ENCODE measurements at regions not wholly inside any gene's neighbourhood (a gene's known extent, or its start where the extent isn't known, plus 50 kb on each side); places are given as distances from the start of the nearest gene placed in this dataset.

DNA sequence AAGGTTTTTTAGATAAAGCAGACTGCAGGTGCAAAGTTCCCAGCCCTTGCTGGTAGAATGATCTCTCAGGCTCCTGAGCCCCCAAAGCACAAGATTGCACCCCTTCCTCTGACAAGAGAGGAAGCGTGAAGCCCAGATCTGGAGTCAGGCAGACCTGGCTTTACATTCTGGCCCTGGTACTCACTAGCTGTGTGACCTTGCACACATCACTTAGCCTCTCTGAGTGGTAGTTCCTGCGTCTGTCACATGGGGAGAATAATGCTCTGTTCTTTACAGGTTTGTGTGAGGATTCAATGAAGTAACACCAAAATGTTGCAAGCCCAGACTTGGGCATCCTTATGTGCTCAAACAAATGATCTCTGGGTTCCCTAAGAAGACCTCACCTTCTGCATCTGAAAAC, 141.5 kb downstream of the SMAD6 start:
- Histone ChIP-seq H3K14ac (ENCODE audit: low read length) (no peak overlapping the region), H2BK15ac (ENCODE audit: low read length) (no peak overlapping the region)

DNA sequence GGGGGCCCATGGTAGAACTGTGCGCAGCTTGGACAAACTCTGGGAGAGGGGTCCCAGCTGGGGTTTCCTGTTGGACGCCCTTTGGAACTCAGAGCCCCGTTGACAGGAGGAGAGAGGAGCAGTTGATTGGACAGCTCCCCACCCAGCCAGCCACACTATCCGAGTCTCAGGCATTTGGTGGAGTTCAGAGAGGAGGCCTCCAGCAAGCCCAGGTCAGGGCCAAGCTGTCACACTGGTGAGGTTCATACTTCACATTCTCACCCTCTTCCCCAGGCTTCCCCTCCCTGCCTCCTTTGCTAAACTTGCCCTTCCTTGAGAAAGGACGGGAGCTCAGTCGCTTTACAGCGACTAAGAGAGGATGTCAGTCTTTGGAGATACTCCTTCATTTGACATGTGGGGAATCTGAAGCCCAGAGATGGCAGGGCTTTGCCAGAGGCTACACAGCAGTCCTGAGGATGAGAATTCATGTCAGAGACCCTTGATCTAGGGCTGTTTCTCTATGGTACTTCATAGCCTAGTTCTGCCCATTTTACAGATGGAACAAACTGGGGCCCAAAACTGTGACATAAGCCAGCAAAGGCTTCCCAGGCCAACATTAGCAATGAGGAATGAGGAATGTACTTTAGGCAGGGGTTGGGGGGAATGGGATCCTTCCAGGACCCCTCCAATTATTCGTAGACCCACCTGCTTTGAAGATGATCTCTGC, 142.2 kb downstream of the SMAD6 start:
- Histone ChIP-seq H2BK120ac (ENCODE audit: low read depth, low read length) (no peak overlapping the region), H2AFZ (ENCODE audit: low read length) (no peak overlapping the region), H3K27ac (replicated peaks; ENCODE audit: low read length) (no peak overlapping the region), H4K91ac (ENCODE audit: low read depth, low read length, poor library complexity) (no peak overlapping the region), H4K8ac (ENCODE audit: low read depth, low read length) (no peak overlapping the region), H2AK5ac (ENCODE audit: low read depth, low read length) (peak overlapping the region; percentile 15), H3K4me3 (ENCODE audit: low read length in 2 of 2) (no peak overlapping the region), H3K9me3 (replicated peaks in 1 of 2; ENCODE audit: control insufficient read depth in 2 of 2, insufficient read depth in 1 of 2, low read depth in 1 of 2, low read length in 2 of 2) (no peaks in the 10 kb centered on the region), H2BK15ac (ENCODE audit: low read length) (no peak overlapping the region), H3K14ac (ENCODE audit: low read length) (no peak overlapping the region), H2BK12ac (ENCODE audit: low read length) (no peak overlapping the region), H2BK5ac (ENCODE audit: low read length) (no peak overlapping the region), H3K9ac (ENCODE audit: low read depth, low read length, poor library complexity) (no peak overlapping the region), H3K4me1 (ENCODE audit: control insufficient read depth in 2 of 2, insufficient read depth in 1 of 2, low read depth in 1 of 2, low read length in 2 of 2) (peaks cover 3 to 5% of the 10 kb centered on the region in 2 donors), H3K79me1 (ENCODE audit: low read depth, low read length) (no peaks in the 10 kb centered on the region), H3K23ac (ENCODE audit: low read depth, low read length, poor library complexity) (no peak overlapping the region), H3K4me2 (ENCODE audit: insufficient read depth, low read length, poor library complexity, severe bottlenecking) (no peak overlapping the region), H3K4ac (ENCODE audit: low read length) (no peak overlapping the region), H3K18ac (ENCODE audit: low read length) (no peak overlapping the region), H3K27me3 (ENCODE audit: control insufficient read depth in 3 of 3, insufficient read depth in 3 of 3, low read depth in 1 of 3, low read length in 3 of 3) (peaks cover 0 to 41% (median 28%) of the 10 kb centered on the region in 3 experiments), H3K36me3 (replicated peaks in 1 of 2; ENCODE audit: control insufficient read depth in 2 of 2, insufficient read depth in 2 of 2, low read length in 2 of 2) (no peaks in the 10 kb centered on the region)
- DNase-seq (ENCODE audit: low spot score) = no peak
- whole genome bisulfite sequencing, 2 donors (ENCODE audit: extremely low coverage in 2 of 2, insufficient read length in 2 of 2, insufficient replicate concordance in 1 of 2) = no CpG with 5 or more reads among the region's 8 CpGs

More for the DNA sequence above, 141.5 kb downstream of the SMAD6 start:
- Histone ChIP-seq H2AFZ (ENCODE audit: low read length) (no peak overlapping the region), H3K27me3 (ENCODE audit: control insufficient read depth in 3 of 3, insufficient read depth in 3 of 3, low read depth in 1 of 3, low read length in 3 of 3) (peaks cover 0 to 41% (median 28%) of the 10 kb centered on the region in 3 experiments), H2BK12ac (ENCODE audit: low read length) (no peak overlapping the region), H3K4ac (ENCODE audit: low read length) (no peak overlapping the region), H3K9ac (ENCODE audit: low read depth, low read length, poor library complexity) (no peak overlapping the region), H3K79me1 (ENCODE audit: low read depth, low read length) (no peaks in the 10 kb centered on the region), H3K4me3 (ENCODE audit: low read length in 2 of 2) (no peak overlapping the region), H3K27ac (replicated peaks; ENCODE audit: low read length) (no peak overlapping the region), H3K18ac (ENCODE audit: low read length) (no peak overlapping the region), H2BK120ac (ENCODE audit: low read depth, low read length) (no peak overlapping the region), H4K91ac (ENCODE audit: low read depth, low read length, poor library complexity) (no peak overlapping the region), H3K36me3 (replicated peaks in 1 of 2; ENCODE audit: control insufficient read depth in 2 of 2, insufficient read depth in 2 of 2, low read length in 2 of 2) (no peaks in the 10 kb centered on the region), H4K8ac (ENCODE audit: low read depth, low read length) (no peak overlapping the region), H2AK5ac (ENCODE audit: low read depth, low read length) (no peak overlapping the region), H3K4me2 (ENCODE audit: insufficient read depth, low read length, poor library complexity, severe bottlenecking) (no peak overlapping the region), H2BK5ac (ENCODE audit: low read length) (no peak overlapping the region), H3K23ac (ENCODE audit: low read depth, low read length, poor library complexity) (no peak overlapping the region), H3K9me3 (replicated peaks in 1 of 2; ENCODE audit: control insufficient read depth in 2 of 2, insufficient read depth in 1 of 2, low read depth in 1 of 2, low read length in 2 of 2) (no peaks in the 10 kb centered on the region), H3K4me1 (ENCODE audit: control insufficient read depth in 2 of 2, insufficient read depth in 1 of 2, low read depth in 1 of 2, low read length in 2 of 2) (peaks cover 3 to 5% of the 10 kb centered on the region in 2 donors)
- no peak for DNase-seq (ENCODE audit: low spot score)
- no CpG with 5 or more reads among the region's 2 CpGs for WGBS, 2 donors (ENCODE audit: extremely low coverage in 2 of 2, insufficient read length in 2 of 2, insufficient replicate concordance in 1 of 2)

DNA sequence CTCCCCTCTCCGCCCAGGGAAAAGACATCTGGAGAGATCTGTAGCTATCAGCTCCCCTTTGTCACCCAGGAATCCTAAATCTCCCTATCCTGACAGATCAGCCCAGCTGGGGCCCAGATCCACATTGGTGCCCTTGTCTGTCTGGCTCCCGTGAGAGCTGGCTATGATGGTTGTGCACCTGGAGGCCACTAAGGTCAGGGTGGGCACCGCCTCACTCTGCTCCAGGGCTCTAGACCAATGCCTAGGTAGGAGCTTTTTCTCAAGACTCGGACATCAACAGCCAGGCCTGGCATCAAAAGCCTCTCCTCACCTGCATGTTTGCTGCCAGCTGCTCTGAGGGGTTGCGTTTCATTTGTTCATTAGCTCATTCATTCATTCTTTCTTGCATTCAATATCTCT, 142.7 kb downstream of the SMAD6 start:
- no peak overlapping the region for H2BK120ac ChIP-seq (ENCODE audit: low read depth, low read length)
- no peak for DNase-seq (ENCODE audit: low spot score)
- no peak overlapping the region for H3K4me2 ChIP-seq (ENCODE audit: insufficient read depth, low read length, poor library complexity, severe bottlenecking)
- H3K9ac ChIP-seq (ENCODE audit: low read depth, low read length, poor library complexity) = no peak overlapping the region
- H3K36me3 ChIP-seq (replicated peaks in 1 of 2; ENCODE audit: control insufficient read depth in 2 of 2, insufficient read depth in 2 of 2, low read length in 2 of 2) = no peaks in the 10 kb centered on the region
- H3K27ac ChIP-seq (replicated peaks; ENCODE audit: low read length) = no peak overlapping the region
- no peak overlapping the region for H3K18ac ChIP-seq (ENCODE audit: low read length)
- no peak overlapping the region for H3K4me3 ChIP-seq (ENCODE audit: low read length in 2 of 2)
- peaks cover 3 to 5% of the 10 kb centered on the region in 2 donors for H3K4me1 ChIP-seq (ENCODE audit: control insufficient read depth in 2 of 2, insufficient read depth in 1 of 2, low read depth in 1 of 2, low read length in 2 of 2)
- H3K9me3 ChIP-seq (replicated peaks in 1 of 2; ENCODE audit: control insufficient read depth in 2 of 2, insufficient read depth in 1 of 2, low read depth in 1 of 2, low read length in 2 of 2) = no peaks in the 10 kb centered on the region
- no peak overlapping the region for H4K91ac ChIP-seq (ENCODE audit: low read depth, low read length, poor library complexity)
- no peak overlapping the region for H2BK5ac ChIP-seq (ENCODE audit: low read length)
- no peak overlapping the region for H4K8ac ChIP-seq (ENCODE audit: low read depth, low read length)
- peak overlapping the region; percentile 54 for H2AK5ac ChIP-seq (ENCODE audit: low read depth, low read length)
- no peak overlapping the region for H2AFZ ChIP-seq (ENCODE audit: low read length)
- WGBS, 2 donors (ENCODE audit: extremely low coverage in 2 of 2, insufficient read length in 2 of 2, insufficient replicate concordance in 1 of 2) = no CpG with 5 or more reads among the region's 5 CpGs
- no peaks in the 10 kb centered on the region for H3K79me1 ChIP-seq (ENCODE audit: low read depth, low read length)
- H3K14ac ChIP-seq (ENCODE audit: low read length) = no peak overlapping the region
- H2BK12ac ChIP-seq (ENCODE audit: low read length) = no peak overlapping the region
- peaks cover 0 to 41% (median 28%) of the 10 kb centered on the region in 3 experiments for H3K27me3 ChIP-seq (ENCODE audit: control insufficient read depth in 3 of 3, insufficient read depth in 3 of 3, low read depth in 1 of 3, low read length in 3 of 3)
- no peak overlapping the region for H2BK15ac ChIP-seq (ENCODE audit: low read length)
- no peak overlapping the region for H3K4ac ChIP-seq (ENCODE audit: low read length)
- H3K23ac ChIP-seq (ENCODE audit: low read depth, low read length, poor library complexity) = no peak overlapping the region

DNA sequence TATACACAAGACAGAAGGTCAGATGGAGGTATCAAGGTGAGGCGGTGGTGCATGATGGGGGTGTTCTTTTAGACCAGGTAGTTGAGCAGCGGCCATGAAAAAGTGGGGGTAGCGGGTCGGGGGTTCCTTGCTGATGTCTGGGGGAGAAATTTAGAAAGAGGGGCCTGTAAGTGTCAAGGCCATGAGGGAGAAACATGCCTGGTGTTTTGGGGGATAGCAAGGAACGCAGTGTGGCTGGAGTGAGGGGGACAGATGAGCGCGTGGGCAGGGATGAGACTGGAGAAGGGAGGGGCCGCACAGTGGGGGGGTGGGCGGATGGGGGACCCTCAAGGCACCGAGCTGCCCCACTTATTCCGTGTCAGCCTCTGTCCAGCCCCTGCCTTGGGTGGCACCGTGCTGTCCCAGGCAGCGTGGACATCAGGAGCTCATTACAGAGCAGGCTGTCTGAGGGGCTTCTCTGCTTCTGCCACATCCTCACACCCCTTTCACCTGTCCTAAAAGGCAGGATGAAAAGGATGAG, 143.3 kb downstream of the SMAD6 start:
- DNase-seq (ENCODE audit: low spot score) = no peak
- no peak overlapping the region for H3K4ac ChIP-seq (ENCODE audit: low read length)
- no peak overlapping the region for H2AFZ ChIP-seq (ENCODE audit: low read length)
- no peak overlapping the region for H2BK5ac ChIP-seq (ENCODE audit: low read length)
- H3K14ac ChIP-seq (ENCODE audit: low read length) = no peak overlapping the region
- H2BK12ac ChIP-seq (ENCODE audit: low read length) = no peak overlapping the region
- peaks cover 0 to 41% (median 28%) of the 10 kb centered on the region in 3 experiments for H3K27me3 ChIP-seq (ENCODE audit: control insufficient read depth in 3 of 3, insufficient read depth in 3 of 3, low read depth in 1 of 3, low read length in 3 of 3)
- H2BK15ac ChIP-seq (ENCODE audit: low read length) = no peak overlapping the region
- H3K36me3 ChIP-seq (replicated peaks in 1 of 2; ENCODE audit: control insufficient read depth in 2 of 2, insufficient read depth in 2 of 2, low read length in 2 of 2) = no peaks in the 10 kb centered on the region
- H2AK5ac ChIP-seq (ENCODE audit: low read depth, low read length) = peak overlapping the region; percentile 54
- no CpG with 5 or more reads among the region's 13 CpGs for WGBS, 2 donors (ENCODE audit: extremely low coverage in 2 of 2, insufficient read length in 2 of 2, insufficient replicate concordance in 1 of 2)
- H3K23ac ChIP-seq (ENCODE audit: low read depth, low read length, poor library complexity) = no peak overlapping the region
- no peaks in the 10 kb centered on the region for H3K79me1 ChIP-seq (ENCODE audit: low read depth, low read length)
- no peak overlapping the region for H3K4me3 ChIP-seq (ENCODE audit: low read length in 2 of 2)
- H4K8ac ChIP-seq (ENCODE audit: low read depth, low read length) = no peak overlapping the region
- H3K4me2 ChIP-seq (ENCODE audit: insufficient read depth, low read length, poor library complexity, severe bottlenecking) = no peak overlapping the region
- H3K9ac ChIP-seq (ENCODE audit: low read depth, low read length, poor library complexity) = no peak overlapping the region
- H4K91ac ChIP-seq (ENCODE audit: low read depth, low read length, poor library complexity) = no peak overlapping the region
- no peak overlapping the region for H3K18ac ChIP-seq (ENCODE audit: low read length)
- H3K9me3 ChIP-seq (replicated peaks in 1 of 2; ENCODE audit: control insufficient read depth in 2 of 2, insufficient read depth in 1 of 2, low read depth in 1 of 2, low read length in 2 of 2) = no peaks in the 10 kb centered on the region
- H3K4me1 ChIP-seq (ENCODE audit: control insufficient read depth in 2 of 2, insufficient read depth in 1 of 2, low read depth in 1 of 2, low read length in 2 of 2) = peaks cover 3 to 8% of the 10 kb centered on the region in 2 donors
- H3K27ac ChIP-seq (replicated peaks; ENCODE audit: low read length) = no peak overlapping the region
- no peak overlapping the region for H2BK120ac ChIP-seq (ENCODE audit: low read depth, low read length)
